Neuronal stem cell (in vitro differentiated cells): ENCODE measurements at regions not wholly inside any gene's neighbourhood (a gene's known extent, or its start where the extent isn't known, plus 50 kb on each side); places are given as distances from the start of the nearest gene placed in this dataset.

Experiments used
- DNase-seq: peaks from one replicate; pipeline ENCODE4 v3.0.0-alpha.2; 2013; ENCODE audit warnings: low spot score
- H2AFZ ChIP-seq: one replicate; pipeline ENCODE4 v1.6.1; 2013; ENCODE audit warnings: mild to moderate bottlenecking, low read length, inconsistent platforms
- H2AK5ac ChIP-seq: 2 replicates; pipeline ENCODE4 v1.6.1; 2013; ENCODE audit warnings: low read depth, mild to moderate bottlenecking, inconsistent platforms, low read length, moderate library complexity, mixed read lengths
- H2BK120ac ChIP-seq: 2 replicates; pipeline ENCODE4 v1.6.1; 2013; ENCODE audit warnings: low read depth, mild to moderate bottlenecking, inconsistent platforms, low read length, moderate library complexity, mixed read lengths
- H2BK12ac ChIP-seq: one replicate; pipeline ENCODE4 v1.6.1; 2013; ENCODE audit warnings: low read length, inconsistent platforms
- H2BK15ac ChIP-seq: 2 replicates; pipeline ENCODE4 v1.6.1; 2013; ENCODE audit warnings: mild to moderate bottlenecking, low read length, inconsistent platforms, mixed read lengths
- H2BK5ac ChIP-seq: one replicate; pipeline ENCODE4 v1.6.1; 2013; ENCODE audit warnings: inconsistent platforms, mild to moderate bottlenecking, low read length, moderate library complexity
- H3K14ac ChIP-seq: one replicate; pipeline ENCODE4 v1.6.1; 2013; ENCODE audit warnings: low read length, inconsistent platforms
- H3K18ac ChIP-seq: 2 replicates; pipeline ENCODE4 v1.6.1; 2013; ENCODE audit warnings: low read length, inconsistent platforms
- H3K23ac ChIP-seq: 2 replicates; pipeline ENCODE4 v1.6.1; 2013; ENCODE audit warnings: low read depth, mild to moderate bottlenecking, mixed read lengths, low read length, inconsistent platforms; ENCODE audit not compliant: poor library complexity
- H3K27ac ChIP-seq: replicated peaks from 3 replicates; pipeline ENCODE4 v1.5.1; 2013; ENCODE audit warnings: low read length, inconsistent platforms
- H3K27me3 ChIP-seq, 3 experiments: 2 replicates each; pipeline ENCODE4 v1.6.1; 2013; ENCODE audit warnings: low read length in 3 of 3, mild to moderate bottlenecking in 2 of 3, inconsistent platforms in 1 of 3, low read depth in 1 of 3, mixed read lengths in 1 of 3, moderate library complexity in 1 of 3; ENCODE audit not compliant: control insufficient read depth in 3 of 3, insufficient read depth in 3 of 3
- H3K36me3 ChIP-seq, 2 donors: replicated peaks in 1 of 2; 2 replicates each; pipeline ENCODE4 v1.6.1; 2013; ENCODE audit warnings: low read length in 2 of 2; ENCODE audit not compliant: control insufficient read depth in 2 of 2, insufficient read depth in 2 of 2
- H3K4ac ChIP-seq: 2 replicates; pipeline ENCODE4 v1.6.1; 2013; ENCODE audit warnings: inconsistent platforms, mild to moderate bottlenecking, low read length, moderate library complexity
- H3K4me1 ChIP-seq, 2 donors: 1 replicate in 1 of 2; 2 replicates in 1 of 2; pipeline ENCODE4 v1.6.1; 2013; ENCODE audit warnings: low read length in 2 of 2, low read depth in 1 of 2; ENCODE audit not compliant: control insufficient read depth in 2 of 2, insufficient read depth in 1 of 2
- H3K4me2 ChIP-seq: one replicate; pipeline ENCODE4 v1.6.1; 2013; ENCODE audit warnings: mild to moderate bottlenecking, low read length, inconsistent platforms; ENCODE audit not compliant: insufficient read depth, poor library complexity, severe bottlenecking
- H3K4me3 ChIP-seq, 2 donors: 2 replicates each; pipeline ENCODE4 v1.5.1; 2013; ENCODE audit warnings: low read length in 2 of 2, mild to moderate bottlenecking in 2 of 2, inconsistent platforms in 1 of 2, moderate library complexity in 1 of 2
- H3K79me1 ChIP-seq: one replicate; pipeline ENCODE4 v1.6.1; 2013; ENCODE audit warnings: low read depth, mild to moderate bottlenecking, inconsistent platforms, low read length, moderate library complexity
- H3K9ac ChIP-seq: one replicate; pipeline ENCODE4 v1.6.1; 2013; ENCODE audit warnings: mild to moderate bottlenecking, low read depth, low read length, inconsistent platforms; ENCODE audit not compliant: poor library complexity
- H3K9me3 ChIP-seq, 2 donors: replicated peaks in 1 of 2; 2 replicates each; pipeline versions ENCODE3 to v1.6.1; 2013; ENCODE audit warnings: low read length in 2 of 2, mild to moderate bottlenecking in 2 of 2, inconsistent platforms in 1 of 2, low read depth in 1 of 2, mixed read lengths in 1 of 2, moderate library complexity in 1 of 2; ENCODE audit not compliant: control insufficient read depth in 2 of 2, insufficient read depth in 1 of 2
- H4K8ac ChIP-seq: one replicate; pipeline ENCODE4 v1.6.1; 2013; ENCODE audit warnings: low read depth, mild to moderate bottlenecking, inconsistent platforms, low read length, moderate library complexity
- H4K91ac ChIP-seq: one replicate; pipeline ENCODE4 v1.6.1; 2013; ENCODE audit warnings: low read length, low read depth, mild to moderate bottlenecking, inconsistent platforms; ENCODE audit not compliant: poor library complexity
- WGBS, 2 donors: extraction: QIAGEN DNeasy Blood & Tissue Kit; methylation state at CpG; one replicate each; pipeline ENCODE4 v1.1.7; 2013; ENCODE audit warnings: missing lambda C conversion rate in 2 of 2, mixed read lengths in 1 of 2; ENCODE audit not compliant: insufficient read length in 2 of 2, insufficient replicate concordance in 1 of 2; ENCODE audit errors: extremely low coverage in 2 of 2; 5-methylcytosine and 5-hydroxymethylcytosine counted together

DNA sequence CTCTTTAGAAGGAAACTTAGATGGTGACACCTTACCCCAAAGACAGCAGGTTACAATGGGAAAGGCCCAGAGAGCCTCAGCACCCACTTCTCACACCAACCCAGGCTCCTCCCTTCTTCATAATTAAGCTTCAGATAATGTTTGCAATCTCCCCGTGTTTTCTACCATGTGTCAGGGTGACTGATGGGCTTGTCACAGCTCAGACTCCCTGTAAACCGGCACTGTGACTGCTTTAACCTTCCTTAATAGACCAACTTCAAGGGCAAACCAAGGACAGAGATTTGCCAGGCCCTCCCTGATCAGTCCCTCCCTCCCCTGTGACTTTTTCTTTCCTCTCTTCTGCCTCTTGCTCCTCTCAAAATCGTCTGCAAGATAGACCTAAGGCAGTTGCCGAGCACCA, 760.6 kb upstream of the EEF2KMT start:
- Histone ChIP-seq H3K27me3 (no peaks in the 10 kb centered on the region), H3K4me2 (no peak overlapping the region), H3K4me3 (no peak overlapping the region), H2AK5ac (no peak overlapping the region), H3K4ac (no peak overlapping the region), H3K27ac (no peak overlapping the region), H3K23ac (no peak overlapping the region), H3K79me1 (no peaks in the 10 kb centered on the region), H3K9ac (no peak overlapping the region), H3K4me1 (no peaks in the 10 kb centered on the region), H2AFZ (no peak overlapping the region), H2BK120ac (no peak overlapping the region), H2BK12ac (no peak overlapping the region), H3K18ac (no peak overlapping the region), H2BK15ac (no peak overlapping the region), H3K36me3 (no peaks in the 10 kb centered on the region), H2BK5ac (no peak overlapping the region), H4K91ac (no peak overlapping the region), H3K9me3 (no peaks in the 10 kb centered on the region), H4K8ac (no peak overlapping the region), H3K14ac (no peak overlapping the region)
- WGBS, 2 donors: no CpG with 5 or more reads among the region's 4 CpGs
- DNase-seq: no peak

- no peak overlapping the region for H3K23ac ChIP-seq
- H3K27me3 ChIP-seq: peaks cover 0 to 3% (median 0%) of the 10 kb centered on the region in 3 experiments
- no peak overlapping the region for H4K8ac ChIP-seq
- no peak overlapping the region for H2AFZ ChIP-seq
- no peak overlapping the region for H3K9ac ChIP-seq
- H3K18ac ChIP-seq: no peak overlapping the region
- H3K36me3 ChIP-seq: no peaks in the 10 kb centered on the region
- H2BK120ac ChIP-seq: no peak overlapping the region
- peaks cover 0 to 6% of the 10 kb centered on the region in 2 donors for H3K4me1 ChIP-seq
- no peak overlapping the region for H2BK5ac ChIP-seq
- DNase-seq: no peak
- no peak overlapping the region for H3K27ac ChIP-seq
- no peak overlapping the region for H3K4me3 ChIP-seq
- H4K91ac ChIP-seq: no peak overlapping the region
- no peaks in the 10 kb centered on the region for H3K79me1 ChIP-seq
- H2AK5ac ChIP-seq: no peak overlapping the region
- H3K4me2 ChIP-seq: no peak overlapping the region
- H2BK15ac ChIP-seq: no peak overlapping the region
- no CpG with 5 or more reads among the region's 5 CpGs for WGBS, 2 donors
- H3K4ac ChIP-seq: no peak overlapping the region
- H2BK12ac ChIP-seq: no peak overlapping the region
- no peak overlapping the region for H3K14ac ChIP-seq
- no peaks in the 10 kb centered on the region for H3K9me3 ChIP-seq
Measured at GRCh38 chr16:5854027-5854426, 756.4 kb upstream of the EEF2KMT start.

- Histone ChIP-seq H3K4me1 (peaks cover 0 to 6% of the 10 kb centered on the region in 2 donors), H3K4ac (no peak overlapping the region), H3K18ac (no peak overlapping the region), H2AFZ (no peak overlapping the region), H2BK120ac (no peak overlapping the region), H3K9ac (no peak overlapping the region), H2BK5ac (no peak overlapping the region), H2AK5ac (no peak overlapping the region), H3K9me3 (no peaks in the 10 kb centered on the region), H3K23ac (no peak overlapping the region), H2BK12ac (no peak overlapping the region), H3K4me2 (no peak overlapping the region), H3K36me3 (no peaks in the 10 kb centered on the region), H3K14ac (no peak overlapping the region), H4K8ac (no peak overlapping the region), H3K27me3 (peaks cover 0 to 3% (median 0%) of the 10 kb centered on the region in 3 experiments), H2BK15ac (no peak overlapping the region), H4K91ac (no peak overlapping the region), H3K79me1 (no peaks in the 10 kb centered on the region), H3K4me3 (no peak overlapping the region), H3K27ac (no peak overlapping the region)
- WGBS, 2 donors: no CpG with 5 or more reads among the region's 6 CpGs
- DNase-seq: no peak
Measured at GRCh38 chr16:5852151-5852550, 754.6 kb upstream of the EEF2KMT start.

GRCh38 chr16:5851393-5851982, 753.9 kb upstream of the EEF2KMT start:
- no peak overlapping the region for H3K23ac ChIP-seq
- H2AK5ac ChIP-seq: no peak overlapping the region
- H3K79me1 ChIP-seq: no peaks in the 10 kb centered on the region
- H3K4me3 ChIP-seq: no peak overlapping the region
- H2BK12ac ChIP-seq: no peak overlapping the region
- no peak overlapping the region for H2BK5ac ChIP-seq
- no peak overlapping the region for H2BK15ac ChIP-seq
- no peak overlapping the region for H3K18ac ChIP-seq
- no peak overlapping the region for H2BK120ac ChIP-seq
- WGBS, 2 donors: no CpG with 5 or more reads among the region's 13 CpGs
- H2AFZ ChIP-seq: no peak overlapping the region
- H3K27me3 ChIP-seq: peaks cover 0 to 3% (median 0%) of the 10 kb centered on the region in 3 experiments
- no peak overlapping the region for H3K4ac ChIP-seq
- peaks cover 0 to 6% of the 10 kb centered on the region in 2 donors for H3K4me1 ChIP-seq
- DNase-seq: no peak
- H3K36me3 ChIP-seq: no peaks in the 10 kb centered on the region
- H4K8ac ChIP-seq: no peak overlapping the region
- no peak overlapping the region for H3K27ac ChIP-seq
- H3K9me3 ChIP-seq: no peaks in the 10 kb centered on the region
- H3K4me2 ChIP-seq: no peak overlapping the region
- H4K91ac ChIP-seq: no peak overlapping the region
- no peak overlapping the region for H3K14ac ChIP-seq
- H3K9ac ChIP-seq: no peak overlapping the region
